ENCODE measurements at regions not wholly inside any gene's neighbourhood (a gene's known extent, or its start where the extent isn't known, plus 50 kb on each side); places are given as distances from the start of the nearest gene placed in this dataset.

GRCh38 chr3:42028474-42028873 is 62.7 kb upstream of the TRAK1 start:
- TF ChIP-seq EZH2phosphoT487 (IDR thresholded peaks at IDR 0.05; ENCODE audit: insufficient read depth, low read depth) (no peak), EZH2 (IDR thresholded peaks at IDR 0.05; ENCODE audit: insufficient read depth, poor library complexity, severe bottlenecking) (no peak)
